Rectal smooth muscle tissue (tissue), 1 donor: ENCODE measurements at regions not wholly inside any gene's neighbourhood (a gene's known extent, or its start where the extent isn't known, plus 50 kb on each side); places are given as distances from the start of the nearest gene placed in this dataset.
"Not testable (repeated sequence)": the region's sequence is repeated elsewhere in the genome, so short reads cannot be mapped to it uniquely, and the experiment has no call there.

Experiments used
- H3K27ac ChIP-seq: one replicate; pipeline ENCODE4 v1.7.0; 2013; ENCODE audit warnings: low read depth, low read length, inconsistent platforms
- H3K27me3 ChIP-seq: one replicate; pipeline ENCODE4 v1.7.0; 2013; ENCODE audit warnings: low read length; ENCODE audit not compliant: control insufficient read depth, insufficient read depth
- H3K36me3 ChIP-seq: one replicate; pipeline ENCODE4 v1.7.0; 2013; ENCODE audit warnings: low read length; ENCODE audit not compliant: control insufficient read depth, insufficient read depth
- H3K4me1 ChIP-seq: one replicate; pipeline ENCODE4 v1.7.0; 2013; ENCODE audit warnings: low read length; ENCODE audit not compliant: control insufficient read depth, insufficient read depth
- H3K4me3 ChIP-seq: one replicate; pipeline ENCODE4 v1.7.0; 2013; ENCODE audit warnings: low read length
- H3K9ac ChIP-seq: one replicate; pipeline ENCODE4 v1.7.0; 2013; ENCODE audit warnings: low read length

- H3K4me1 ChIP-seq, result no peaks in the 10 kb centered on the region
- H3K4me3 ChIP-seq, result no peak overlapping the region
- no peak overlapping the region for H3K9ac ChIP-seq
- no peaks in the 10 kb centered on the region for H3K36me3 ChIP-seq
- no peaks in the 10 kb centered on the region for H3K27me3 ChIP-seq
- H3K27ac ChIP-seq, result no peak overlapping the region
Measured at GRCh38 chr3:74217467-74217866, 397.0 kb downstream of the CNTN3 start.

GRCh38 chr3:74214286-74214685, 400.2 kb downstream of the CNTN3 start:
- H3K36me3 ChIP-seq, result no peaks in the 10 kb centered on the region
- no peaks in the 10 kb centered on the region for H3K27me3 ChIP-seq
- H3K9ac ChIP-seq, result no peak overlapping the region
- H3K4me1 ChIP-seq, result no peaks in the 10 kb centered on the region
- H3K27ac ChIP-seq, result no peak overlapping the region
- H3K4me3 ChIP-seq, result no peak overlapping the region

- Histone ChIP-seq H3K36me3 (no peaks in the 10 kb centered on the region), H3K27ac (no peak overlapping the region), H3K4me3 (no peak overlapping the region), H3K4me1 (no peaks in the 10 kb centered on the region), H3K9ac (no peak overlapping the region), H3K27me3 (no peaks in the 10 kb centered on the region)
Measured at GRCh38 chr3:74210739-74211138, 403.7 kb downstream of the CNTN3 start.

- Histone ChIP-seq H3K9ac (no peak overlapping the region), H3K36me3 (no peaks in the 10 kb centered on the region), H3K4me3 (no peak overlapping the region), H3K4me1 (no peaks in the 10 kb centered on the region), H3K27ac (no peak overlapping the region), H3K27me3 (no peaks in the 10 kb centered on the region)
Measured at GRCh38 chr3:74200952-74201351, 413.5 kb downstream of the CNTN3 start.

- H3K27ac ChIP-seq, H3K27me3 ChIP-seq, H3K4me3 ChIP-seq, H3K36me3 ChIP-seq, H3K4me1 ChIP-seq, H3K9ac ChIP-seq: not testable (repeated sequence)
Measured at GRCh38 chr3:74178664-74179063, 435.8 kb downstream of the CNTN3 start.

GRCh38 chr3:74173090-74173489, 441.4 kb downstream of the CNTN3 start:
- H3K27me3 ChIP-seq, result no peaks in the 10 kb centered on the region
- no peaks in the 10 kb centered on the region for H3K4me1 ChIP-seq
- H3K4me3 ChIP-seq, result no peak overlapping the region
- no peak overlapping the region for H3K27ac ChIP-seq
- H3K9ac ChIP-seq, result no peak overlapping the region
- no peaks in the 10 kb centered on the region for H3K36me3 ChIP-seq

- Histone ChIP-seq H3K4me3 (no peak overlapping the region), H3K4me1 (no peaks in the 10 kb centered on the region), H3K9ac (no peak overlapping the region), H3K27ac (no peak overlapping the region), H3K36me3 (no peaks in the 10 kb centered on the region), H3K27me3 (no peaks in the 10 kb centered on the region)
Measured at GRCh38 chr3:74167926-74168325, 446.5 kb downstream of the CNTN3 start.

- no peaks in the 10 kb centered on the region for H3K4me1 ChIP-seq
- no peak overlapping the region for H3K4me3 ChIP-seq
- no peaks in the 10 kb centered on the region for H3K27me3 ChIP-seq
- no peak overlapping the region for H3K27ac ChIP-seq
- H3K36me3 ChIP-seq, result no peaks in the 10 kb centered on the region
- H3K9ac ChIP-seq, result no peak overlapping the region
Measured at GRCh38 chr3:74165211-74165610, 449.2 kb downstream of the CNTN3 start.

- H3K4me3 ChIP-seq, result no peak overlapping the region
- no peak overlapping the region for H3K9ac ChIP-seq
- no peak overlapping the region for H3K27ac ChIP-seq
- H3K36me3 ChIP-seq, result no peaks in the 10 kb centered on the region
- no peaks in the 10 kb centered on the region for H3K4me1 ChIP-seq
- no peaks in the 10 kb centered on the region for H3K27me3 ChIP-seq
Measured at GRCh38 chr3:74149466-74149865, 465.0 kb downstream of the CNTN3 start.

- no peak overlapping the region for H3K27ac ChIP-seq
- H3K36me3 ChIP-seq, result no peaks in the 10 kb centered on the region
- H3K27me3 ChIP-seq, result no peaks in the 10 kb centered on the region
- H3K4me3 ChIP-seq, result no peak overlapping the region
- no peaks in the 10 kb centered on the region for H3K4me1 ChIP-seq
- H3K9ac ChIP-seq, result no peak overlapping the region
Measured at GRCh38 chr3:74145277-74145676, 469.2 kb downstream of the CNTN3 start.

GRCh38 chr3:74139648-74140047, 474.8 kb downstream of the CNTN3 start:
- Histone ChIP-seq H3K9ac (no peak overlapping the region), H3K4me1 (no peaks in the 10 kb centered on the region), H3K4me3 (no peak overlapping the region), H3K36me3 (no peaks in the 10 kb centered on the region), H3K27me3 (no peaks in the 10 kb centered on the region), H3K27ac (no peak overlapping the region)

GRCh38 chr3:74137790-74138189, 476.7 kb downstream of the CNTN3 start:
- no peaks in the 10 kb centered on the region for H3K27me3 ChIP-seq
- H3K4me3 ChIP-seq, result no peak overlapping the region
- H3K27ac ChIP-seq, result no peak overlapping the region
- H3K9ac ChIP-seq, result no peak overlapping the region
- H3K4me1 ChIP-seq, result no peaks in the 10 kb centered on the region
- no peaks in the 10 kb centered on the region for H3K36me3 ChIP-seq

- no peak overlapping the region for H3K9ac ChIP-seq
- H3K27ac ChIP-seq, result no peak overlapping the region
- no peaks in the 10 kb centered on the region for H3K36me3 ChIP-seq
- no peaks in the 10 kb centered on the region for H3K27me3 ChIP-seq
- H3K4me1 ChIP-seq, result no peaks in the 10 kb centered on the region
- no peak overlapping the region for H3K4me3 ChIP-seq
Measured at GRCh38 chr3:74135808-74136207, 478.7 kb downstream of the CNTN3 start.

- Histone ChIP-seq H3K36me3 (no peaks in the 10 kb centered on the region), H3K27me3 (no peaks in the 10 kb centered on the region), H3K4me3 (no peak overlapping the region), H3K4me1 (no peaks in the 10 kb centered on the region), H3K27ac (no peak overlapping the region), H3K9ac (no peak overlapping the region)
Measured at GRCh38 chr3:74134831-74135230, 479.6 kb downstream of the CNTN3 start.
